IPS-NIHi7 (cell line): ENCODE measurements at regions not wholly inside any gene's neighbourhood (a gene's known extent, or its start where the extent isn't known, plus 50 kb on each side); places are given as distances from the start of the nearest gene placed in this dataset.

Source experiments
- DNase-seq: peaks from one replicate; pipeline ENCODE4 v3.0.0; 2012; ENCODE audit warnings: mixed read lengths; ENCODE audit errors: extremely low spot score

DNA sequence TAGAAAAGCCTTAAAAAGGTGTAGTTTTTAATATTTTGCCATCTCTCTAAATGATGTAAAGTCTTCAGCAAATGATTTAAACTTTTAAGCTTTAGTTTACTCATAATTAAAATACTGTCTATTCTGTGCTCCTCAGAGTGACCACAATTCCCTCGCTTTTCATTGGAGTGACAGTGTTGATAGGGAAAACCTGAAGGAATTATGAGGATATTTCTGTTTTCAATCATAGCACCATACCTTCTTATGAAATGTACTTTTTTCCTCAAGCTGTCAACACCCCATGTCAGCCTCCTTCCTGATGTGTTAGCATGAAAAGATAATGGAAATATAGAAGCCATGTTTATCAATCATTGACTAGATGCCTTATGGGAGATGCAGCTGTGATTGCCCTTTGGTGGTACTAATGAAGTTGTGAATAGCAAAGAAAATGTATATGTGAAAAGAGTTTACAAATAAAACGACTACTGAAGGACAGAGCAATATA, 145.4 kb upstream of the EYS start:
- no peak for DNase-seq

DNA sequence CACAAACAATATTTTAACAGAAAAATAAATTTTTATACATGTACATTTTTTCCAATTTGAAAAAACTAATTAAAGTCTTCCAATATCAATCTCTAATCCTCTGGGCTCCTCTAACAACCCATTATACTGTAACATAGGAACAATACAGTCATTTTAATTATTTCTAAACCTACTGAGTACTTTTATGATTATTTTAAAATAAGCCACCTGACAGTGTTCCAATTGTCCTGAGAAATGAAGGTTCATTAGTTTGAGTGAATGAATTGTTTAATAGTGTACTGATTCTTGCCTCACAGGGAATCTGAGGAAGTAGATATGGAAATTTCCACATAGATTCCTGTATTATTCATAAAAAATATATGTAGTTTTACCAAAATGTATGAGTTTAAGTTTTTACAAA, 123.1 kb upstream of the EYS start:
- DNase-seq = no peak

DNA sequence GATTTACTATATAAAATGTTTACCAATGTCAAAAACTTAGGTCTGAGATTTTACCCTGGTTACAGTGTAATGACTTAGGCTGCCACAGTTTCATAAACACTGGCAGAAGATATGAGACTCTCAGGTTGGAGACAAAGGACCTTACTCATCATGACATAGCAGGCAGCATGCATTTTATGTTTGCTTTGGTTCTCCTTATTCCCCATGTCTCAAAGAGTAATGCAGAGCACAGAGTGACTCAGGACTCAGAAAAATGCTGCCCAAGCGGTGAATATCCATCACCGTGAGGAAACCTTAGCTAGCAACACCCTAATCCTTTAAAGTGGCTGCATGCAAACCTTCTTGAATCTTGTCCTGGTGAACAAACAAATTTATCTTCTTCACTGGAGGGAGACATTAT, 112.1 kb upstream of the EYS start:
- no peak for DNase-seq

DNA sequence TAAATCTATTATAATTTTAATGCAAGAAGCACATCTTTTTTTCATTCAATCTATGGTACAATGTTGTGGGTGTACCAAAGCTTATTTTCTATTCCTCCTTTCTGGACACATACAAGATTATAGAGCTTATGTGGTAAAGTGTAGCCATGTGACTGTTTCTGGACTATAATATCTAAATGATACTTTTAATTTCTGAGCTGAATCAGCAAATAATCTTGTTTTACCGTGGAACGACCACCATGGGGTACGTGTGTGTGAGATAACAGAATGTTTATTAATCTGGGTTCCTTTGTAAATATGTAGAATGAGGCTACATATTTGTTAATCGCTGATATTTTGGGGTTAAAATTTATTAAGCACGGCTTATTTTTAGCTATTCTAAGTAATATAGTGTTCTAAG, 111.5 kb upstream of the EYS start:
- DNase-seq = no peak

DNA sequence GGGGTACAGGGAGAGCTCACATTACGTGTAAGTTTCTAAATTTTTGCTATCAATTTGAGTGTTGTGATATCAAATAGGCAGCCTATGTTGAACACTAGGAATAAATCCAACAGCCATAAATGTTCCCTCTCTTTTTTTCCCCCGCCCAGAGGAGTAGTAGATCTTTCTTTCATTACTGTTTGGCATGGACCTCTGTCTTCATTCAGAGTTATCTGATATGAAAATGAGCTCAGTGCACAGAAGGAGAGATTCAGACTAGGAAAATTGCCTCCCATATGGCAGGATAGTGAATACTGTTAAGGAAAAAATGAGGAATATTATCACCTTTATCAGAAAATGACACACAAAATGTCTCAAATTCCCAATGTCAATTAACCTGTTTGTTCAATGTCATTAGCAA, 110.0 kb upstream of the EYS start:
- no peak for DNase-seq

DNA sequence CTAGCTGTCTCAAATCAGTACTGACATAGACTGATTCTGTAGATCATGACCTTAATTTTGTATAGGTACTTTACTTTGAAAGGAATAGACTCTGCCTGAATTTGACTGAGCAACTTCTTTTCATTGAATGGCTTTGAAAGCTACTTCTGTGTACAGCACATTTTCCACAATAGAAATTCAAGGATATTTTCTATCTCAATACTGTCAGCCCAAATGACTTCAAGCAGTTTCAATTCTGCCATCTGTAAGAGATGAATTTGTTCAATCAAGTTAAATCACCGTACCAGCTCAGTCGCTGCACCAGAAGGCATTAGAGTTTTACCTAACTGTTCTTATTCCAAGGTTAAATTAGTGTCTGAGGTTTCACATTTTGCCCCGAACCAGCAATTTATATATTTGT, 107.0 kb upstream of the EYS start:
- no peak for DNase-seq

DNA sequence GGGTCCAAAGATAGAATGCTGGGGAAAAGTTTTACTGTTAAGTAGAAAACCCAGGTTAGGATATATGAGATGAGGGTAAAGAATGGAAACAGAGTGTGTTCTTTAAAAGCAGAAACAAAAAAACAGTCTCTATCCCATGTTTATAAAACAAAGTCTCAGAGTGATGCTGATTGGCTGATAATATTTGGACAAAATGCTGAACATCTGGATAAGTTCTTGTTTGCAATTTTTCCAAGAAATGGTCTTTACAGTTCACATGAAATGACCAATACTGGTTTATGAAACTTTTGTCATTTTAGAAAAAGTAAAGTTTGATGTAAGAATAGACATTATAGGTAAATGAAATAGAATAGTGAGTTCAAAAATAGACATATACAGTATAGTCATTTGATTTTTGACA, 96.2 kb upstream of the EYS start:
- no peak for DNase-seq

DNA sequence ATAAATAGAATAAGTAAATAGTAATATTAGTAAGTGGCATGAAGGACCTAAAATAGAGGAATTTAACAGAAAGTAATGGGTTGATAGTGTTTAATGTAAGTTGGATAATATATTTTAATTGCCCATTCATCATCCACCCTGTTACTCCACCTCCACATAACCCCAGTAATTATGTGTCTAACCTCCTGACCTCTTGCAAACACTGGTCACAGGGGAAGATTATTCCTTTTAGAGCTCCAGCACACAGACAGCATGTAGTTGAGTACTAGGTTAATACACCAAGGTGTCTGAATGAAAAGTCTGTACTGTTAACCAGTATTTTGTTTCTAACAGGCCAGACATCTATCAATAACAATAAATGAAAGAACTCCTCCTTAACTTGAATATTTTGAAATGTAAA, 92.4 kb upstream of the EYS start:
- no peak for DNase-seq

DNA sequence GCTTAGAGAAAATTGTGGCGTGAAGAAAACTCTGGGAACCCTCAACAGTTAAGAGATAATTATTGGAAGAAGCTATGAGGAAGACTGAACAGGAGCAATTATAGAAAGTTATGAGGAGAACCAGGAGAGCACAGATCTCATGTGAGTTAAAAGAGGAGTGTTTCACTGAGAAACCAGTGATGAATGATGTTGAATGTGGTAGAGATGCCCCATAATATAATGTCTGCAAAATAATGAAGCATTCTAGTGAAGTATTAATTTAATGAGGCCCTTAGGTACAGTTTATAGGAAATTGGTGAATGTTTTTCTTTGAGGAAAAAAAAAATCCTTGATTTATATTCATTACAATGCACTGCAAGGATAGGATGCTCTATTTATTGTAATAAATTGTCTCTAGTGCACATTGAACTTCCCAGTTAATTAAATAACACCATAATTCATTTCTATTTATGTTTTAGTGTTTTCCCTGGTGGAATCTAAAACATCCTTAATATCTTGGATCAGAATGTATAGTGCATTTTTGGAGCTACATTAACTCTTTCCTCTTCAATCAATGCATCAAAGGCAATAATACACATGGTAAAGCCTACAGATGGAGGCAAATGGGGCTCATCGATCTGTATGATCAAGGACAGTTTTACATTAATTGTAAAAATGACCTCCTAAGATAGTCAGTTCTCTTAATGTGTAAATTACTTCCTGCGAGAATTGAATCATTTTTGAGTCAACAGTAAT, 91.4 kb upstream of the EYS start:
- DNase-seq = no peak

DNA sequence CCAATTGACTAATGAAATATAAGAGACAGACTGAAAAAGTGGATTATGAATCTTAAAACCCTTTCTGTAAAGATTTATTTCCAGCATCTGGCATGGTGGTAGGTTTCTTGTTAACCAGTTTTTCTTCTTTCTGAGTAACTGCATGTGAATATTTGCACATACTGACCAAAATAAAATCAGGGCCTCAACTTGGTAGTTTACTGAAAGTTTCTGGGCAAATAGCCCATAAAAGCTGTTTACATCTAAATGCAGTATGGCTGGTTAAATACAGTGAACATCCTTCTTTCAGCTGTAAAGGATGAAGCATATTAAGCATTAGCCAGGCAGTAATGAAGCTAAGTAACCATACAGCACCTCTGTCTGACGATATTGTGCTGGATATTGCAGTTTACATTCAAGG, 83.6 kb upstream of the EYS start:
- DNase-seq = no peak

DNA sequence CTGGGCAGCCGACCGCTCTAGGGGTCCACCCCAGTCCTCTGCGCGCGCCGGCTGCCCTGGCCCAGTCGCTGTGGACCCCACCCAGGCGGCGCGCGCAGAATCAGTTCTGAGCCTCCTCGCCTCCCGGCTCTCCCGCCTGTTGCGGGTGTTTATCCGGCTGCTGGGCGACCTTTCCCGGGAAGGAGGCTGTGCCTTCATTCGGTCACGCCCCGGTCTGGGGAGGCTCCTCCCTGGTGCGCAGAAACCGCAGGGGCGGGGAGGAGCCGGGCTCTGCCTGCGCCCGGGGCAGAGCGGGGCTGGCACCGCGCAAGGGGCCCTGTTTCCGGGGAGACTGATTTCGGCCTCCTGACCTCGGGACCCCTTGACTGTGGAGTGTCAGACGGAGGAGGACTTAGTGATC, 80.8 kb upstream of the EYS start:
- no peak for DNase-seq

DNA sequence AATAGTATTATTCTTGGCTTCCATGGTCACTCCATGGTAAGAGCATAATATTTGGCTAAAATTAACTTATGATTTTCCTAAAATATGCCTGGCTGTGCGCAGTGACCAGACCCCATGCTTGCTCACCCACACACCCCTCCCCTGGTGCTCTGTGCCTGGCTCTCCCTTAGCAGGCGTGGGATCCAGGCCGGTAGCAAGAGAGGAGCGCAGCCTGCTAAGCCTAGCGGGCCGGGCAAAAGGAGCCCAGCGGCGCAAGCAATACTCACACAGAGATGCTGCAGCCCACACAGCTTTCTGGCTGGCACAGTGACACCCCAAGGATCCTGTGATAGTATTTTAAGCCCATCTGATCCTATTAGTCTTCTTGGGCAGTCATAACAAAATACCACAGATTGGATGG, 79.8 kb upstream of the EYS start:
- DNase-seq = no peak

DNA sequence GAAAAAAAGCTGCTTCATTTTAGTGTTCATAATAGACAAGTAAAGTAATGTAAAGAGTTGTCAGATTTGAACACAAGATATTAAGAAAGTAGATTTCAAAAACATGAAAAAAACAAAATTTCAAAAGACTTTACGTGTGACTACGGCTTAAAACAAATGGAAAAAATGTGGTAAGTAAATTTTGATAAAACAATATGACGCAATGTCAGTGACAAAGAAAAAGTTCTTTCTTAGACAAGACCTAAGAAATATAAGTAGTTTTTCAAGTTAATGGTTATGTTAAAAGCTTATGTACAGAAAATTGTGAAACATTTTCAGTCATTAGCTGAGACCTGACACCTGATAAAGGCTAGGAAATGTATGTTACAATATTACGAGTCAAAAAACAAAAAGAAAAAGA, 73.7 kb upstream of the EYS start:
- DNase-seq = no peak

DNA sequence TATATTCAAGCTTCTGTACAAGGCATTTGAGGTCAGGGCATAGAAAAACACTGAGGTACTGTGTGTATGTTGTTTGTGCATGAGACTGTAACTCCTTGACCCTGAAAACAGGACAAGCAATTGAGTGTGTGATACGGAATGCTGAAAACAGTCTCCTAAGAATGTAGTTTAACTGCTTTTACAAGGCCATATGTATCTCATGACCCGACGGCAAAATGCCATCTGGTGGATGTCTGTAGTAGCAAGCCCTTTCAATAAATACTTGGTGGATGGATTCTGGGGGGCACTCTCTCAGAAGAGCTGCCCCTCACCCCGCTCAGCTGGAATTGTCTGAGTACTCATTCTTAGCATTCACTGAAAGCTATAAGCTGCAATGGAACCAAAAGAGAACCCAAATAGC, 69.3 kb upstream of the EYS start:
- DNase-seq = peak; percentile 12

DNA sequence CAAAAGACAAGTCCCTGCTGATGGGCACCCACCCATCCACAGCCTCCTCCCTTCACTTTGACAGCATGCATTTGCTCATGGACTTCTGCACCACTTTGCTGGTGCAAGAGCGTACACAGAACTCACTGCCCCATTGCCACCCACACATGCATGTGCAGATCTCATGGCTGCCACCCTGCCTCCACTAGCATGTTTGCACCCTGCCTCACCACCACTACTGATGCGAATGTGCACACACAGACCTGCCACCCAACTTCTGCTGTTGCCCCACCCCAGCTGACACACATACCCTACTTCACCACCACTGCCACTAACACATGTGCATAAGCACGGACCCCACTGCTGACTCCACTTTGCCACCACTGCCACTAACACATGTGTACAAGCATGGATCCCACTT, 64.9 kb upstream of the EYS start:
- DNase-seq = no peak

DNA sequence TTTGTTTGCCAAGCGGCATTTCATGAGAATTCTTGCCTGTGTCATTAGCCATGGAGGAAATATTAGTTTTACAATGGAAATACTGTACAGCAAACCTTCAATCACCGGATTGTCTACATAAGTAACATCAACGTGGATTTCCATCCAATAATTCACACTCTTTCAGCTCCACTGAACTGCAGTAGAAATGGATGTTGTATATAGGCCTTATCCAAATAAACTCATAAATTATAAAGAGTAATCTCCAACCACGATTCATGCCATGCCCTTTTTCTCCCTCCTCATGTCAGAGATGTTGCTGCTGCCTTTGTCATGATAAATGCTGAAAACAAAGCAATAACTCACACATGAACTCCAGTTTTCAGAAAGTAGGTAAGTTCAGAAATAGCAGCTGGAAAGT, 54.9 kb upstream of the EYS start:
- DNase-seq = no peak

DNA sequence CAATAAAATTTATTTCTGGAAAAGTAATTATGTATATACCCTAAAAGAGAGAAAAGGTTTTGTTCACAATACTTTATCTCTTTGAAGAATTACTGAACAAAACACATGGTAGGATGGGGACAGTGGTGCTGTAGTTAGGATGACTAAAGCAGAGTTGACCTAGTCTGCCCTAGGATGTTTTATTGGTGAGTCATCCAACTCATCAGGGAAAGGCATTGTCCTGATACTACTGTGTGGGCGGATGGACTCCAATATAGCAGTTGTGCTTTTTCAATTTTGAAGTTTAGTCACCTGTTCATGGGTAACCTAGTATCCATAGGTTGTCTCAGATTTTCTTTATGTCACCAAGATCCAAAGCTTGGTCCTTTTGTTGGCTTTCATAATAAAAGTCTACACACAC, 53.3 kb upstream of the EYS start:
- no peak for DNase-seq
